Karpas-422 (cell line): ENCODE measurements at regions not wholly inside any gene's neighbourhood (a gene's known extent, or its start where the extent isn't known, plus 50 kb on each side); places are given as distances from the start of the nearest gene placed in this dataset.
"Not testable (repeated sequence)": the region's sequence is repeated elsewhere in the genome, so short reads cannot be mapped to it uniquely, and the experiment has no call there.

Source experiments
- DNase-seq: peaks from one replicate; pipeline ENCODE4 v3.0.0-alpha.2; 2015
- H2AFZ ChIP-seq: fragments of 200-600 bp; sonication (generic); 2 replicates; pipeline ENCODE4 v1.6.1; 2014; ENCODE audit warnings: antibody characterized with exemption, low read length, mixed read lengths
- H3K27ac ChIP-seq: fragments of 200-600 bp; sonication (generic); 2 replicates; pipeline ENCODE4 v1.5.1; 2014; ENCODE audit warnings: mild to moderate bottlenecking, low read length, moderate library complexity
- H3K27me3 ChIP-seq: fragments of 200-600 bp; sonication (generic); 2 replicates; pipeline ENCODE4 v1.6.1; 2014; ENCODE audit warnings: low read length, mixed read lengths
- H3K36me3 ChIP-seq: fragments of 200-600 bp; sonication (generic); 2 replicates; pipeline ENCODE4 v1.6.1; 2014; ENCODE audit warnings: low read length, mixed read lengths; ENCODE audit not compliant: insufficient read depth
- H3K4me1 ChIP-seq: fragments of 200-600 bp; sonication (generic); 2 replicates; pipeline ENCODE4 v1.6.1; 2014; ENCODE audit warnings: mild to moderate bottlenecking, low read length, mixed read lengths
- H3K4me2 ChIP-seq: fragments of 200-600 bp; sonication (generic); 2 replicates; pipeline ENCODE4 v1.6.1; 2014; ENCODE audit warnings: low read length, low read depth, mild to moderate bottlenecking; ENCODE audit not compliant: poor library complexity, severe bottlenecking
- H3K4me3 ChIP-seq: fragments of 200-600 bp; sonication (generic); 2 replicates; pipeline ENCODE4 v1.5.1; 2014; ENCODE audit warnings: mild to moderate bottlenecking, antibody characterized with exemption, low read length, mixed read lengths
- H3K79me2 ChIP-seq: fragments of 200-600 bp; sonication (generic); 2 replicates; pipeline ENCODE4 v1.6.1; 2014; ENCODE audit warnings: mild to moderate bottlenecking, low read length, mixed read lengths
- H3K9ac ChIP-seq: fragments of 200-600 bp; sonication (generic); 2 replicates; pipeline ENCODE4 v1.6.0; 2014; ENCODE audit warnings: low read length
- H3K9me2 ChIP-seq: fragments of 200-600 bp; sonication (generic), shearing (Covaris generic); replicated peaks from 2 replicates; pipeline ENCODE4 v1.6.0; 2014; ENCODE audit warnings: mild to moderate bottlenecking, low read length, moderate library complexity; ENCODE audit not compliant: insufficient read depth
- H3K9me3 ChIP-seq: fragments of 300-700, 200-600 bp; sonication (generic); 2 replicates; pipeline ENCODE4 v1.6.1; 2014; ENCODE audit warnings: low read length, mixed read lengths
- H4K20me1 ChIP-seq: fragments of 200-600 bp; sonication (generic); 2 replicates; pipeline ENCODE4 v1.6.1; 2014; ENCODE audit warnings: mild to moderate bottlenecking, antibody characterized with exemption, low read length, low read depth; ENCODE audit not compliant: insufficient read depth

DNA sequence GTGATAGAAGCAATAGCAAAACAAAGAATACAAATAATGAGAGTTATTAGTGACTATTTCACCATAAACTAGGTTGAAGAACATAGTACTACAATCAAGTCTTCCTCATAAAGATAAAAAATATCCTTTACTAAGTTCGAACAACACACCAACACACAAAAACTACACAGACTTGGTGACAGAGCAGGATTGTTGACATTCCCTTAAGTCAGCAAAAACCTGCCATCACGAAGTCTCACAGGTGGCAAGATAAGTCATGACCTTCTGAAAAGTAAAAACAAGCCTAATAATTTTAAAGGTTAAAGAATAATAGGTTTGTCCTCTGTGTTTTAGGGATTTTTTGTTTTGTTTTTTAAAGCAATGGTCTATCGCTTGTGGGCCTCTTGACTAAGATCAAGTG is 173.0 kb downstream of the SEC23A start:
- no peaks in the 10 kb centered on the region for H3K36me3 ChIP-seq
- no peak overlapping the region for H3K4me3 ChIP-seq
- no peaks in the 10 kb centered on the region; the same call in 1 of the 2 replicates for H3K27me3 ChIP-seq
- H3K9ac ChIP-seq: no peak overlapping the region
- H2AFZ ChIP-seq: no peak overlapping the region
- no peak overlapping the region for H3K27ac ChIP-seq
- H3K79me2 ChIP-seq: no peaks in the 10 kb centered on the region
- no peaks in the 10 kb centered on the region for H3K9me3 ChIP-seq
- no peaks in the 10 kb centered on the region for H3K9me2 ChIP-seq
- H3K4me1 ChIP-seq: no peaks in the 10 kb centered on the region
- no peaks in the 10 kb centered on the region for H4K20me1 ChIP-seq
- DNase-seq: no peak
- no peak overlapping the region for H3K4me2 ChIP-seq

- no peak overlapping the region for H2AFZ ChIP-seq
- H4K20me1 ChIP-seq: no peaks in the 10 kb centered on the region
- H3K4me2 ChIP-seq: no peak overlapping the region
- no peaks in the 10 kb centered on the region for H3K79me2 ChIP-seq
- H3K9me2 ChIP-seq: no peaks in the 10 kb centered on the region
- no peak overlapping the region for H3K9ac ChIP-seq
- no peaks in the 10 kb centered on the region for H3K9me3 ChIP-seq
- H3K36me3 ChIP-seq: no peaks in the 10 kb centered on the region
- DNase-seq: no peak
- H3K4me3 ChIP-seq: no peak overlapping the region
- H3K4me1 ChIP-seq: no peaks in the 10 kb centered on the region
- no peaks in the 10 kb centered on the region; the same call in 1 of the 2 replicates for H3K27me3 ChIP-seq
- no peak overlapping the region for H3K27ac ChIP-seq
Measured at GRCh38 chr14:38929416-38929815, 173.6 kb downstream of the SEC23A start.

DNA sequence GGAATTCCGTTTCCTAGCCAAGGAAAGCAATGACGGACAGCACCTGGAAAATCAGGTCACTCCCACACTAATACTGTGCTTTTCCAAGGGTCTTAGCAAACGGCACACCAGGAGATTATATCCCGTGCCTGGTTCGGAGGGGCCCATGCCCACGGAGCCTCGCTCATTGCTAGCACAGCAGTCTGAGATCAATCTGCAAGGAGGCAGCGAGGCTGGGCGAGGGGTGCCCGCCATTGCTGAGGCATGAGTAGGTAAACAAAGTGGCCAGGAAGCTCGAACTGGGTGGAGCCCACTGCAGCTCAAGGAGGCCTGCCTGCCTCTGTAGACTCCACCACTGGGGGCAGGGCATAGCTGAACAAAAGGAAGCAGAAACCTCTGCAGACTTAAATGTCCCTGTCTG is 181.1 kb downstream of the SEC23A start:
- not testable (repeated sequence) for H3K27ac ChIP-seq, H3K36me3 ChIP-seq, H3K9me3 ChIP-seq, H3K79me2 ChIP-seq, H3K9me2 ChIP-seq, H3K9ac ChIP-seq, H3K4me2 ChIP-seq, H3K4me3 ChIP-seq, H3K27me3 ChIP-seq, H2AFZ ChIP-seq, H3K4me1 ChIP-seq, H4K20me1 ChIP-seq, DNase-seq

- H3K4me2 ChIP-seq: no peak overlapping the region
- H3K27ac ChIP-seq: no peak overlapping the region
- H4K20me1 ChIP-seq: no peaks in the 10 kb centered on the region
- no peaks in the 10 kb centered on the region for H3K4me1 ChIP-seq
- no peaks in the 10 kb centered on the region for H3K9me2 ChIP-seq
- no peak overlapping the region for H2AFZ ChIP-seq
- no peak overlapping the region for H3K9ac ChIP-seq
- no peaks in the 10 kb centered on the region for H3K9me3 ChIP-seq
- H3K4me3 ChIP-seq: no peak overlapping the region
- DNase-seq: no peak
- H3K79me2 ChIP-seq: no peaks in the 10 kb centered on the region
- H3K27me3 ChIP-seq: no peaks in the 10 kb centered on the region
- no peaks in the 10 kb centered on the region for H3K36me3 ChIP-seq
Measured at GRCh38 chr14:38915125-38915524, 187.9 kb downstream of the SEC23A start.

GRCh38 chr14:38910092-38910491 is 192.9 kb downstream of the SEC23A start:
- no peak for DNase-seq
- no peak overlapping the region for H2AFZ ChIP-seq
- H3K9me2 ChIP-seq: no peaks in the 10 kb centered on the region
- no peaks in the 10 kb centered on the region for H3K27me3 ChIP-seq
- H3K4me3 ChIP-seq: no peak overlapping the region
- H3K9me3 ChIP-seq: no peaks in the 10 kb centered on the region
- no peaks in the 10 kb centered on the region for H3K36me3 ChIP-seq
- no peak overlapping the region for H3K4me2 ChIP-seq
- no peaks in the 10 kb centered on the region for H3K4me1 ChIP-seq
- no peaks in the 10 kb centered on the region for H4K20me1 ChIP-seq
- no peak overlapping the region for H3K27ac ChIP-seq
- no peak overlapping the region for H3K9ac ChIP-seq
- no peaks in the 10 kb centered on the region for H3K79me2 ChIP-seq

DNA sequence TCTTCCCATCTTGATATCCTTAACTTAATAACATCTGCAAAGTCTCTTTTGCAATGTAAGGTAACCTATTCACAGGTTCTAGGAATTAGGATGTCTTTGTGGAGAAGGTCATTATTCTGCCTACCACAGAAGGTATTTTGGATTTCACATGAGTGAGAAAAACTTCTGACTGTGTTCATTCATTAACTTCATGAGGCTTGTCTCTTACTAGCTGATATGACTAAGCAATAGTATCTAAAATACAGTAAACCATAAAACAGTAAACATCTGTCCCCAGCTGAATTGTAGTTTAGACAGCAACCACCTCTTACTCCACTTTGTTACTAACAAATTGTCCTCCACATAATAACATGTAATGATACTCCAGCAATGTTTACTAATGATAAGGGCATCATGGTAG is 198.1 kb downstream of the SEC23A start:
- H3K36me3 ChIP-seq: no peaks in the 10 kb centered on the region
- no peak overlapping the region for H3K4me2 ChIP-seq
- no peak overlapping the region for H3K27ac ChIP-seq
- H3K4me3 ChIP-seq: no peak overlapping the region
- H3K4me1 ChIP-seq: no peaks in the 10 kb centered on the region
- no peak overlapping the region for H3K9ac ChIP-seq
- no peaks in the 10 kb centered on the region for H3K9me2 ChIP-seq
- H3K79me2 ChIP-seq: no peaks in the 10 kb centered on the region
- no peaks in the 10 kb centered on the region for H4K20me1 ChIP-seq
- H2AFZ ChIP-seq: no peak overlapping the region
- no peaks in the 10 kb centered on the region for H3K27me3 ChIP-seq
- H3K9me3 ChIP-seq: no peaks in the 10 kb centered on the region
- DNase-seq: no peak

- Histone ChIP-seq H3K9ac (no peak overlapping the region), H3K9me3 (no peaks in the 10 kb centered on the region), H3K79me2 (no peaks in the 10 kb centered on the region), H2AFZ (no peak overlapping the region), H3K27me3 (no peaks in the 10 kb centered on the region), H3K9me2 (no peaks in the 10 kb centered on the region), H3K4me3 (no peak overlapping the region), H4K20me1 (no peaks in the 10 kb centered on the region), H3K4me1 (no peaks in the 10 kb centered on the region), H3K36me3 (no peaks in the 10 kb centered on the region), H3K27ac (no peak overlapping the region), H3K4me2 (no peak overlapping the region)
- no peak for DNase-seq
Measured at GRCh38 chr14:38901791-38902190, 201.2 kb downstream of the SEC23A start.

- Histone ChIP-seq H3K79me2 (no peaks in the 10 kb centered on the region), H2AFZ (no peak overlapping the region), H4K20me1 (no peaks in the 10 kb centered on the region), H3K27me3 (no peaks in the 10 kb centered on the region), H3K36me3 (no peaks in the 10 kb centered on the region), H3K27ac (no peak overlapping the region), H3K4me3 (no peak overlapping the region), H3K9me3 (no peaks in the 10 kb centered on the region), H3K9me2 (no peaks in the 10 kb centered on the region), H3K9ac (no peak overlapping the region), H3K4me2 (no peak overlapping the region), H3K4me1 (no peaks in the 10 kb centered on the region)
- DNase-seq: no peak
Measured at GRCh38 chr14:38900887-38901286, 202.1 kb downstream of the SEC23A start.

- no peaks in the 10 kb centered on the region for H3K9me2 ChIP-seq
- H3K27ac ChIP-seq: no peak overlapping the region
- no peak overlapping the region for H2AFZ ChIP-seq
- DNase-seq: no peak
- H3K27me3 ChIP-seq: no peaks in the 10 kb centered on the region
- no peaks in the 10 kb centered on the region for H3K4me1 ChIP-seq
- no peak overlapping the region for H3K9ac ChIP-seq
- H3K4me3 ChIP-seq: no peak overlapping the region
- no peaks in the 10 kb centered on the region for H3K79me2 ChIP-seq
- H3K36me3 ChIP-seq: no peaks in the 10 kb centered on the region
- no peaks in the 10 kb centered on the region for H3K9me3 ChIP-seq
- no peaks in the 10 kb centered on the region for H4K20me1 ChIP-seq
- H3K4me2 ChIP-seq: no peak overlapping the region
Measured at GRCh38 chr14:38887696-38888095, 215.3 kb downstream of the SEC23A start.
